Activated CD8-positive, alpha-beta memory T cell treated with anti-CD3 and anti-CD28 coated beads, Interleukin-2, amount 10 ng/mL, durations not matched to agents 7 days and 5 days (primary cell): ENCODE measurements at regions not wholly inside any gene's neighbourhood (a gene's known extent, or its start where the extent isn't known, plus 50 kb on each side); places are given as distances from the start of the nearest gene placed in this dataset.
A peak's percentile ranks its signal among the peaks of the same experiment; 100 is the strongest.

ENCODE experiments used
- ATAC-seq: fragments of 150-1000 bp; cut with Tn5 transposase; one replicate; pipeline ENCODE4 v1.10.0; 2021; ENCODE audit warnings: moderate library complexity
- CTCF ChIA-PET: fragments of 350-600 bp; sonication (Branson Sonifier 250); formaldehyde crosslinking; loops from one replicate; lab custom pipeline; 2021; ENCODE audit warnings: antibody characterized with exemption; lab: Charles Lee
- DNase-seq: peaks from one replicate; pipeline ENCODE4 v3.0.0-alpha.2; 2020
- H3K27ac Mint-ChIP-seq: one replicate; pipeline ENCODE4 v1.8.0; 2021; ENCODE audit warnings: mild to moderate bottlenecking, mixed read lengths
- H3K27me3 Mint-ChIP-seq: one replicate; pipeline ENCODE4 v1.8.0; 2021; ENCODE audit warnings: mixed read lengths
- H3K36me3 Mint-ChIP-seq: one replicate; pipeline ENCODE4 v1.8.0; 2021; ENCODE audit warnings: mild to moderate bottlenecking, mixed read lengths
- H3K4me1 Mint-ChIP-seq: one replicate; pipeline ENCODE4 v1.8.0; 2021; ENCODE audit warnings: mixed read lengths
- H3K4me3 Mint-ChIP-seq: one replicate; pipeline ENCODE4 v1.8.0; 2021; ENCODE audit warnings: mild to moderate bottlenecking, moderate library complexity, mixed read lengths
- H3K9me3 Mint-ChIP-seq: one replicate; pipeline ENCODE4 v1.8.0; 2022; ENCODE audit warnings: low read depth, mixed read lengths

GRCh38 chr7:18166002-18166401 lies 138.4 kb upstream of the PRPS1L1 start:
- no peaks in the 10 kb centered on the region for H3K9me3 Mint-ChIP-seq
- H3K27me3 Mint-ChIP-seq, result peaks cover 11% of the 10 kb centered on the region
- DNase-seq (no peak), ATAC-seq (no peak)
- no peaks in the 10 kb centered on the region for H3K36me3 Mint-ChIP-seq
- no peak overlapping the region for H3K4me3 Mint-ChIP-seq
- CTCF ChIA-PET, result no interaction called here
- H3K27ac Mint-ChIP-seq, result no peak overlapping the region
- H3K4me1 Mint-ChIP-seq, result no peaks in the 10 kb centered on the region

- CTCF ChIA-PET, result no interaction called here
- no peaks in the 10 kb centered on the region for H3K36me3 Mint-ChIP-seq
- H3K27me3 Mint-ChIP-seq, result peaks cover 17% of the 10 kb centered on the region
- H3K4me1 Mint-ChIP-seq, result no peaks in the 10 kb centered on the region
- ATAC-seq (no peak), DNase-seq (no peak)
- H3K27ac Mint-ChIP-seq, result no peak overlapping the region
- H3K4me3 Mint-ChIP-seq, result no peak overlapping the region
- no peaks in the 10 kb centered on the region for H3K9me3 Mint-ChIP-seq
Measured at GRCh38 chr7:18167815-18168214, 140.2 kb upstream of the PRPS1L1 start.

- peaks cover 17% of the 10 kb centered on the region for H3K27me3 Mint-ChIP-seq
- no peak for DNase-seq
- H3K4me3 Mint-ChIP-seq, result no peak overlapping the region
- no peak overlapping the region for H3K27ac Mint-ChIP-seq
- no peaks in the 10 kb centered on the region for H3K36me3 Mint-ChIP-seq
- no peaks in the 10 kb centered on the region for H3K9me3 Mint-ChIP-seq
- CTCF ChIA-PET, result no interaction called here
- H3K4me1 Mint-ChIP-seq, result peaks cover 11% of the 10 kb centered on the region
- no peak for ATAC-seq
Measured at GRCh38 chr7:18174996-18175395, 147.3 kb upstream of the PRPS1L1 start.

DNA sequence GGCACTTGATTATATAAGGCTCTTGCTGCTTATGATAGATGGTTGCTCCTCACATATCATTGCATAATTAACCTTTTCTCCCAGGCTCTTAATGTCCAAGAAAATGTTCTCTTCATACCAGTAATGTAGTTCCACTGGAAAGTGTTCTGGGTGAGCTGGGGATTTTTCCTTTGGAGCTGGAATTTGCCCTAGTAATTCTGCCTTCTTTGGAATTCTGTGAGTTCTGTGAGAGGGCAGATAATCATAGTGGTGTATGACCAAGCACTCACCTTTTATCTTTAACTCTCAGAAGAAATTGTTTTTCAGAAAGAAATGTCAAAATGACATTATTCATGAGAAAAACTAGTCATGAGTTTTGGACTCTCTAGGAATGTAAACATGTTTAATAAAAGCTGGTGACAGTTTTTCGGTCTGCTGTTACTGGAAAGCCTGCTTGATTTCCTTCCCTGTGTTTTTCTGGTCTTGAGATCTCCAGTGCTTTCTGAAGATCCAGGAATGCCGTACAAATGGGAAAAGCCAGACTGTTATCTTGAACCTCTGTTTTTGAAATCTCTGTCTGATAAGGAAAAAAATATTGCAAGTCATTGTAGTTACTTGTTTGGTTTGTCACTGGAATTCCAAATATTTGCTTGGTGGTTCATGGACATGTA lies 148.3 kb upstream of the PRPS1L1 start:
- no peak overlapping the region for H3K27ac Mint-ChIP-seq
- H3K27me3 Mint-ChIP-seq, result peaks cover 14% of the 10 kb centered on the region
- H3K4me1 Mint-ChIP-seq, result peaks cover 13% of the 10 kb centered on the region
- no peaks in the 10 kb centered on the region for H3K9me3 Mint-ChIP-seq
- ATAC-seq (no peak), DNase-seq (no peak)
- H3K4me3 Mint-ChIP-seq, result no peak overlapping the region
- CTCF ChIA-PET, result no interaction called here
- no peaks in the 10 kb centered on the region for H3K36me3 Mint-ChIP-seq

DNA sequence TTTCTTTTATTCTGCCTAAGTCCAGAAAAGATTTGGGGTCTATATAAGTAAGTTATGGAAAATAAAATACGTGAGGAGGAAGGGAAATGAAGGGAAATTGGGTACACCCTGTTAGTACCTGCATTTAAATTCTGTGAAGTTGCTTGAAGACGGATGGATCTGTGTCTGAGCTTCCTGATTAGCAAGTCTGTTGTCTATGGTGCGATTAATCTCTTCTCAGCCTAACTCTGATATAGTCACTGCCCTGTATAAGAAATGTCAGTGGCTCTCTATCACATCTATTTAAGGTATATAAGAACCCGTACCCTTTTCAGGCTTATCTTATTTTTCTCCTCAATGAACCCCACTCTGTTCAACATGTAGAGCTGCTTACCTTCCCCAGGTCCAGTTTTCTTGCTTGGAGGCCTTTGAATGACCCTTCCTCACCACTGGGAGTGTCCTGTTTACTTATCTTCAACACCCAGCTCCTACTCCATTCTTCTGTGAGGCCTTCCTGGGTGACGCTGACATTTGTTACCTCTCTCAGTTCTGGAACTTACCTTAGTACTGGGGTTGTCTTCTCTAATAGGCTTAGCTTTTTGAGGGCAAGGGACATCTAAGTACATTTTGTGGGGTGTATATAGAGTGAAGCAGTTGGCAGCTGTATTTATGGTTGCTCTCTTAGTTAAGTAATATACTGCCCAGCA lies 149.6 kb upstream of the PRPS1L1 start:
- DNase-seq (no peak), ATAC-seq (no peak)
- H3K27ac Mint-ChIP-seq, result no peak overlapping the region
- peaks cover 14% of the 10 kb centered on the region for H3K27me3 Mint-ChIP-seq
- H3K4me1 Mint-ChIP-seq, result peaks cover 13% of the 10 kb centered on the region
- H3K4me3 Mint-ChIP-seq, result no peak overlapping the region
- CTCF ChIA-PET, result no interaction called here
- H3K36me3 Mint-ChIP-seq, result no peaks in the 10 kb centered on the region
- H3K9me3 Mint-ChIP-seq, result no peaks in the 10 kb centered on the region

- DNase-seq, result no peak
- CTCF ChIA-PET, result no interaction called here
- Mint-ChIP-seq H3K27me3 (peaks cover 6% of the 10 kb centered on the region), H3K4me3 (no peak overlapping the region), H3K9me3 (no peaks in the 10 kb centered on the region), H3K36me3 (no peaks in the 10 kb centered on the region), H3K4me1 (peaks cover 13% of the 10 kb centered on the region), H3K27ac (no peak overlapping the region)
- ATAC-seq, result peak; percentile 67
Measured at GRCh38 chr7:18177815-18178660, 150.4 kb upstream of the PRPS1L1 start.

- Mint-ChIP-seq H3K36me3 (no peaks in the 10 kb centered on the region), H3K4me1 (peaks cover 13% of the 10 kb centered on the region), H3K4me3 (no peak overlapping the region), H3K27me3 (peaks cover 4% of the 10 kb centered on the region), H3K9me3 (no peaks in the 10 kb centered on the region), H3K27ac (no peak overlapping the region)
- DNase-seq (no peak), ATAC-seq (no peak)
- CTCF ChIA-PET, result no interaction called here
Measured at GRCh38 chr7:18179093-18179492, 151.4 kb upstream of the PRPS1L1 start.

DNA sequence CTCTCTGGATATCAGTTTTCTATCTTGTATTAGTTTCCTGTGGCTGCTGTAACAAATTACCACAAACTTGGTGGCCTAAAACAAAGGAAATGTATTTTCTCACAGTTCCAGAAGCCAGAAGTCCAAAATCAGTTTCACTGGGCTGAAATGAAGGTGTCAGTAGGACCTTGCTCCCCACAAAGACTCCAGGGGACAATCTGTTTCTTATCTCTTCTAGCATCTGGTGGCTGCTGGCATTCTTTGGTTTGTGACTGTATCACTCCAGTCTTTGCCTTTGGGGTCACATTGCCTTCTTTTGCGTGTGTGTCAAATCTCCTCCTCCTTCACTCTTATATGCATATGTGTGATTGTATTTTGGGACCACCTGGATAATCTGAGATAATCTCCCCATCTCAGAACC lies 153.0 kb upstream of the PRPS1L1 start:
- DNase-seq (no peak), ATAC-seq (no peak)
- Mint-ChIP-seq H3K4me3 (no peak overlapping the region), H3K9me3 (no peaks in the 10 kb centered on the region), H3K27ac (no peak overlapping the region), H3K36me3 (no peaks in the 10 kb centered on the region), H3K4me1 (peaks cover 13% of the 10 kb centered on the region), H3K27me3 (peaks cover 4% of the 10 kb centered on the region)
- CTCF ChIA-PET, result no interaction called here

DNA sequence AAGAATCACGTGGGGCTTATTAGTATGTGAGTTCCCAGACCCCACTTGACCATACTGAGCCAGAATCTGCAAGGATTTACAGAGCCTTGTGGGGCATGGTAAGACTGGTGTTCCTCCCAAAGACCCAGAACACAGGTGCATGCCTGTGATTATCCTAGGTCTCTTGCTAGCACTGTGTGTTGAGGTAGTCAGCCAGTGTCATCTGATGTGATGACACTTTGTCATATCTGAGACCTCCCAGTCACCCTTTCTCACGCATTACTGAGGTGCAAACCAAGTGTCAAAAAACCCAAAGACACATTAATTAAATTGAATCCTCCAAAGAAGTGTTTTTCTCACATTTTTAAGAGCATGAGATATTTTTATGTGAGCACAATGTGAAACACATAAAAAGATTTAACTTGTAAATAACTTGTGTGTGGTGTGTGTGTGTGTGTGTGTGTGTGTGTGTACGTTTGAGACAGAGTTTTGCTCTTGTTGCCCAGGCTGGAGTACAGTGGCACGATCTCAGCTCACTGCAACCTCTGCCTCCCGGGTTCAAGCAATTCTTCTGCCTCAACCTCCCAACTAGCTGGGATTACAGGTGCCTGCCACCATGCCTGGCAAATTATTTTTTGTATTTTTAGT lies 162.0 kb upstream of the PRPS1L1 start:
- ATAC-seq (no peak), DNase-seq (no peak)
- Mint-ChIP-seq H3K36me3 (no peaks in the 10 kb centered on the region), H3K4me1 (no peaks in the 10 kb centered on the region), H3K9me3 (peaks cover 3% of the 10 kb centered on the region), H3K27ac (no peak overlapping the region), H3K27me3 (peaks cover 4% of the 10 kb centered on the region), H3K4me3 (no peak overlapping the region)
- CTCF ChIA-PET, result no interaction called here

DNA sequence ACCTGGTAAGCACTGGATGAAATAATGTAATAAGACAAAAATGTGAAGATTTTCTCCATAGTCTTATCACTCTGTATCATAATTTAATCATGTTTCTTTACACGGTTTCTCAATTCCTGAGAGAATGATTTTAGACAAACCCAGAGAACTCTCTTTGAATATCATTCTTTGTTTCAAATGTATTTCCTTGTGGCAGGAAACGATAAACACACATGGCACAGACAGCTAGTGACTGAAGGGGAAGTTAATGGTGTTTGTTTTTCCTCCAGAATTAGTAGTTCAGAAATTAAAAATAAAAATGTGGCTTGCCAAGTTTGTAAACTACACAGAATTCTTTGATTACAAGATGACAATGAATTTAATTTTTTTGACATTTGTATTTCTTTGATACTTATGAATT lies 163.7 kb upstream of the PRPS1L1 start:
- Mint-ChIP-seq H3K4me3 (no peak overlapping the region), H3K9me3 (peaks cover 3% of the 10 kb centered on the region), H3K27me3 (peaks cover 4% of the 10 kb centered on the region), H3K27ac (no peak overlapping the region), H3K36me3 (no peaks in the 10 kb centered on the region), H3K4me1 (no peaks in the 10 kb centered on the region)
- DNase-seq, result no peak
- CTCF ChIA-PET, result no interaction called here
- no peak for ATAC-seq

GRCh38 chr7:18191862-18192625 lies 164.4 kb upstream of the PRPS1L1 start:
- ATAC-seq (no peak), DNase-seq (no peak)
- CTCF ChIA-PET, result no interaction called here
- H3K9me3 Mint-ChIP-seq, result peaks cover 3% of the 10 kb centered on the region
- H3K4me3 Mint-ChIP-seq, result no peak overlapping the region
- no peaks in the 10 kb centered on the region for H3K4me1 Mint-ChIP-seq
- no peaks in the 10 kb centered on the region for H3K36me3 Mint-ChIP-seq
- no peak overlapping the region for H3K27ac Mint-ChIP-seq
- peaks cover 4% of the 10 kb centered on the region for H3K27me3 Mint-ChIP-seq

DNA sequence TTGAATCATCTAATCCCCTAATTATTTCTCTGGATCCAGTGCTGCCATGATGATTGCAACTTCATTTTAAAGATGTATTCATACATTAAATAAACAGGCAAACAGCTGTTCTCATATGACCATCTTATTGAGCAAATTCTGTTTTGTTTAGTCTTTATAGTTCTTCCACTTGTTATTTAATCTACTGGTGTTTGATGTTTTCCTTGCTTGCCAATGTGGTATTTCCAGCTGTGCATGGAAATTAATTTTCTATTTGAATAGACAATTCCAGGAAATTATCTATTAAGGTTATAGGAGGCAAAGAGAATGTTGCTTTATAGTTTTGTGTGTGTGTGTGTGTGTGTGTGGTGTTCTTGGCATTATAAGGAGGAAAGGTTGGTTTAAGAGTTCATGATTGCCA lies 167.0 kb upstream of the PRPS1L1 start:
- no peak for DNase-seq
- peaks cover 4% of the 10 kb centered on the region for H3K27me3 Mint-ChIP-seq
- no peak for ATAC-seq
- H3K36me3 Mint-ChIP-seq, result no peaks in the 10 kb centered on the region
- no peaks in the 10 kb centered on the region for H3K9me3 Mint-ChIP-seq
- H3K27ac Mint-ChIP-seq, result no peak overlapping the region
- CTCF ChIA-PET, result no interaction called here
- no peaks in the 10 kb centered on the region for H3K4me1 Mint-ChIP-seq
- H3K4me3 Mint-ChIP-seq, result no peak overlapping the region

DNA sequence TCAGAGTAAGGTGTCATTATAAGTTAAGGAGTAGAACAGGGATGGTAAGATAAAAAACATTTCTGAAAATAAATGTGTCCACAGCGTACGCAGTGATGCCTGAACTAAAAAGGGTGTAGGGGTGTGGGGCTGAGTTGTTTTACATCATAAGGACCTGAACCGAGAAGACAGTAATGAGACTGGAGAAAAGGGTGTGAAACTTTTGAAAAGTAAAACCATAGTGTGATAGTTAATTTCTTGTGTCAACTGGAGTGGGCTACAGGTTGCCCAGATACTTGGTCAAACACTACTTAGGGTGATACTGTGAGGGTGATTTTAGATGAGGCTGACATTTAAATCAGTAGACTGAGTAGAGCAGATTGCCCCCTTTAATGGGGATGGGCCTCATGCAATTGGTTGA lies 169.0 kb upstream of the PRPS1L1 start:
- Mint-ChIP-seq H3K27me3 (peaks cover 4% of the 10 kb centered on the region), H3K9me3 (no peaks in the 10 kb centered on the region), H3K27ac (no peak overlapping the region), H3K4me1 (no peaks in the 10 kb centered on the region), H3K4me3 (no peak overlapping the region), H3K36me3 (no peaks in the 10 kb centered on the region)
- CTCF ChIA-PET, result no interaction called here
- ATAC-seq (no peak), DNase-seq (no peak)
